Astrocyte (in vitro differentiated cells and primary cell): ENCODE measurements at regions not wholly inside any gene's neighbourhood (a gene's known extent, or its start where the extent isn't known, plus 50 kb on each side); places are given as distances from the start of the nearest gene placed in this dataset.

Experiments used
- EZH2 ChIP-seq: IDR thresholded peaks from 2 replicates; pipeline ENCODE4 v1.6.1; 2012; ENCODE audit warnings: mild to moderate bottlenecking, low read length, inconsistent platforms; ENCODE audit not compliant: insufficient read depth
- TF ChIP-seq, protein P1 (sequence below): IDR thresholded peaks from 2 replicates; pipeline ENCODE4 v1.5.1; 2011; ENCODE audit warnings: low read depth, mild to moderate bottlenecking, inconsistent platforms, low read length, moderate library complexity; ENCODE audit not compliant: insufficient read depth

- TF ChIP-seq, protein P1, sequence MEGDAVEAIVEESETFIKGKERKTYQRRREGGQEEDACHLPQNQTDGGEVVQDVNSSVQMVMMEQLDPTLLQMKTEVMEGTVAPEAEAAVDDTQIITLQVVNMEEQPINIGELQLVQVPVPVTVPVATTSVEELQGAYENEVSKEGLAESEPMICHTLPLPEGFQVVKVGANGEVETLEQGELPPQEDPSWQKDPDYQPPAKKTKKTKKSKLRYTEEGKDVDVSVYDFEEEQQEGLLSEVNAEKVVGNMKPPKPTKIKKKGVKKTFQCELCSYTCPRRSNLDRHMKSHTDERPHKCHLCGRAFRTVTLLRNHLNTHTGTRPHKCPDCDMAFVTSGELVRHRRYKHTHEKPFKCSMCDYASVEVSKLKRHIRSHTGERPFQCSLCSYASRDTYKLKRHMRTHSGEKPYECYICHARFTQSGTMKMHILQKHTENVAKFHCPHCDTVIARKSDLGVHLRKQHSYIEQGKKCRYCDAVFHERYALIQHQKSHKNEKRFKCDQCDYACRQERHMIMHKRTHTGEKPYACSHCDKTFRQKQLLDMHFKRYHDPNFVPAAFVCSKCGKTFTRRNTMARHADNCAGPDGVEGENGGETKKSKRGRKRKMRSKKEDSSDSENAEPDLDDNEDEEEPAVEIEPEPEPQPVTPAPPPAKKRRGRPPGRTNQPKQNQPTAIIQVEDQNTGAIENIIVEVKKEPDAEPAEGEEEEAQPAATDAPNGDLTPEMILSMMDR: no peak
- no peak for TF ChIP-seq EZH2
Measured at GRCh38 chr7:131074043-131074442, 253.6 kb upstream of the MKLN1 start.
